B cell (primary cell): ENCODE measurements at regions not wholly inside any gene's neighbourhood (a gene's known extent, or its start where the extent isn't known, plus 50 kb on each side); places are given as distances from the start of the nearest gene placed in this dataset.

Experiments used
- CTCF ChIP-seq: fragments of 200-600 bp; IDR thresholded peaks from one replicate; pipeline ENCODE4 v1.8.0; 2022; ENCODE audit warnings: antibody characterized with exemption, mild to moderate bottlenecking
- EZH2 ChIP-seq: IDR thresholded peaks from 2 replicates; pipeline ENCODE4 v1.6.1; 2012; ENCODE audit warnings: borderline replicate concordance, low read depth, mild to moderate bottlenecking, moderate library complexity, low read length; ENCODE audit not compliant: insufficient read depth, poor library complexity, severe bottlenecking

GRCh38 chr16:73172241-73172972 lies 124.5 kb upstream of the ZFHX3 start:
- TF ChIP-seq CTCF (no peak), EZH2 (no peak)
